GM19025 (cell line): ENCODE measurements at regions not wholly inside any gene's neighbourhood (a gene's known extent, or its start where the extent isn't known, plus 50 kb on each side); places are given as distances from the start of the nearest gene placed in this dataset.
A peak's percentile ranks its signal among the peaks of the same experiment; 100 is the strongest.

ENCODE experiments used
- ATAC-seq: cut with Tn5 transposase; IDR thresholded peaks from one replicate; pipeline ENCODE4 v1.9.1; 2021; ENCODE audit warnings: mild to moderate bottlenecking, low read depth, moderate library complexity; ENCODE audit not compliant: unreplicated experiment

DNA sequence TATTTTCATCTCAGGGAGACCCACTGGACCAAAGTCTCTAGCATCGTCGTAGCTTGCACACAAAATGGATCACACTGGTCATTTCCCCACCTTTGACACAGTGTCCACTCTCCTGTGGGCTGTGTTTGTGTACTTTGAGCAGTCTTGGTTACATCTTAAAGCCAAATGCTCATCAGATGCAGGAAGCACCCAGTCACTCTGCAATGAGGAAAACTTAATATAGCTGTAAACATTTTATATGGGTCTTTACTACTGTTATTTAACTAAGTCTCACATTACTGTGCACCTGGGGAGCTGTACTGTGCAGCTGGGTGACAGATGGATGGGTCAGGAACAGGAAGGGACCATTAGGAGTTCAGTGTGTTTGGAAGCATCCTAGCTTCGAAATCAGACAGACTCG is 109.0 kb upstream of the CXCR4 start:
- ATAC-seq = no peak

DNA sequence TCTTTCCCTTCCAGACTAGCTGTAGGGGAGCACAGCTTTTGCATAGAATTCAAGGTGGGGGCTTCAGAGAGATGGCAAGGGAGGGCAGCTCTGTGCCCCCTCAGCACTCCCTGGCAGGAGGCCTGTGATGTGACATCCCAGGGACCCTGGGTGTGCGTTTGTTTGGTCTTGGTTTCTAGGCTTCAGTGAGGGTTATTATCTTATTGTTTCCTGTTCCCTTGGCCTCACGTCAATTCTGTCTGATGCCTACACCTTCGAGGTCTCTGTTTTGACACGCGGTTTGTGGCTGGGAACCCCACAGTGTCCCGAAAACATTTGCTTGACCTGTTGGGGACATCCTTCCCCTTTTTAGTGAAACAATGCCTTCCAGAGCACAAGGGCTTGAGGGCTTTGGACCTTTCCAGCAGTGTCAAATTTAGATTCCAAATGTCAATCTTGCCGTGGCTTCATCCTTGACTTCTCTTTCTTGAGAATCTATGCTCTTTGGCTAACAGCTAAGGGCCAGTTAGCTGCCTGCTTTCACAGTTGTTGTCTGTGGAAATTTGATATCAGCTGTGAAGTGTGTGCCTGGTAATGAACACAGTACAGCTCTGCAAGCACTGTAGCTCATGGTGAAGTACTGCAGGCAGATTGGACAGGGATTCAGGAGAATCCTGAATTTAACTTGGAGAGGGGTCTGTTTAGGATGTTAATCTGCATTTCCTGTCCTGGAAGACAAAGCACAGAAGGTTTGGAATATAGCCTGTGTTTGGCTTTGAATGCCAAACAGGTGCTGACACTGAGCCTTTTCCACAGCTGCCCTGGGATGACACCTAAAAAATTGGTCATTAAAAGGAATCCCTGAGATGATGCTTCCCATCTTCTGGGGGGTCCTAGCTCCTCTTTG is 108.2 kb upstream of the CXCR4 start:
- no peak for ATAC-seq

DNA sequence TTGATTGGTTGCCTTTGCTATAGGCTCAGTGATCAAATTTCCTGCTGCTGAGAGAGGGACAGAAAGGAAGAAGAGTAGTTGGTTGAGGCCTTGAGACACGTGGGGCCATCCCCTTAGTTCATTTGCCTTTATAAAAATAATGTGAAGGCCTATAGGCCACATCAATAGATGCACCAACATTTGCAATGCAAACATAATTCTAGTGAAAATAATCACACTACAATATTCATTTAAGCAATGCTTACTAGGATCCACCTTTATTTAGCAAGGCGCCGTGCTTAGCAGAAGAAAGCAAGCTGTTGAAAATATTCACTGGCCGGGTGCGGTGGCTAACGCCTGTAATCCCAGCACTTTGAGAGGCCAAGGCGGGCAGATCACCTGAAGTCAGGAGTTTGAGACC is 105.3 kb upstream of the CXCR4 start:
- no peak for ATAC-seq

DNA sequence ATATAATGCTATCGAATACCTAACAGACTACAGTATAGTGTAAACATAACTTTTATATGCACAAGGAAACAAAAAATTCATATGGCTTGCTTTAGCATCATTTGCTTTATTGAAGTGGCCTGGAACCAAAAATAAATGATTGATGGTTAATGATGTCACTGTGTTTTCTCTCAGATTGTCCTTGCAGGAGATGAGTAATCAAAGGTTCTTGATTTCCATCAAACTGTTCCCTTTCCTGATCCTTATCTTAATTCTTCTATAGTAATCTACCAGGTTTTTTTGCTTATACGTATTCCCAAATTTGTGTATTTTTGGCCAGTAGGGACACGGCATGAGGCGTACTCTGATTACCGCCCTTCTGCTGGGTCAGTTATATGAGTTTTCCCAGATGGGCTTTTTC is 104.9 kb upstream of the CXCR4 start:
- no peak for ATAC-seq

DNA sequence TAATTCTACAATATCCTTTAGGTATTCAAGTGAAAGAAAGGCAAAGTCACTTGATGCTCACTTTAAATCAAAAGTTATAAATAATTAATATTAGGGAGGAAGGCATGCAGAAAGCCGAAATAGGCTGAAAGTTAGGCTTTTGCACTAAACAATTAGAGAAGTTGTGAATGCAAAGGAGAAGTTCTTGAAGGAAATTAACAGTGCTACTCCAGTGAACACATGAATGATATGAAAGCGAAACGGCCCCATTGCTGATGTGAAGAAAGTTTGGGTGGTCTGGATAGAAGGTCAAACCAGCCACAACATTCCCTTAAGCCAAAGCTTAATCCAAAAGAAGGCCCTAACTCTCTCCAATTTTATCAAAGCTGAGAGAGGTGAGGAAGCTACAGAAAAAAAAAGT is 103.1 kb upstream of the CXCR4 start:
- ATAC-seq = no peak

GRCh38 chr2:136219963-136220362 is 102.0 kb upstream of the CXCR4 start:
- ATAC-seq = no peak

DNA sequence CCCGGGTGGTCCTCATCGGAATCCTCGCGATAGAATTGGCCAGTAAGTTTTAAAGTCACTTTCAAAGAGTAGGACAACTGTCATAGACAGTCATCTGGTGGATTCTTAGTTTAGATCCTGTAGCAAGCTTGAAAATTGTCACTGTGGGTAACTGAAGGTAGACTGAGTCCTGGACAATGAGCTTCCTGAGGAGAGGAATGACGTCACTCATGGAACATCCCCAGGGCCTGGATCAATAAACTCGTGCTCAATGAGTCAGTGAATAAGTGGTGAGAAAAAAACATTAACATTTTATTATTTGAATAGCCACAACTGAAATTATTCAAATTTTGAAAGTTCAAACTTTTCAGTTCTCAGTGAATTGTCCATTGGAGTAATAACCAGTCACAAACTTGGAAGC is 101.4 kb upstream of the CXCR4 start:
- ATAC-seq = no peak

- ATAC-seq = no peak
These were observed 100.0 kb upstream of the CXCR4 start for GRCh38 chr2:136217996-136218395.

DNA sequence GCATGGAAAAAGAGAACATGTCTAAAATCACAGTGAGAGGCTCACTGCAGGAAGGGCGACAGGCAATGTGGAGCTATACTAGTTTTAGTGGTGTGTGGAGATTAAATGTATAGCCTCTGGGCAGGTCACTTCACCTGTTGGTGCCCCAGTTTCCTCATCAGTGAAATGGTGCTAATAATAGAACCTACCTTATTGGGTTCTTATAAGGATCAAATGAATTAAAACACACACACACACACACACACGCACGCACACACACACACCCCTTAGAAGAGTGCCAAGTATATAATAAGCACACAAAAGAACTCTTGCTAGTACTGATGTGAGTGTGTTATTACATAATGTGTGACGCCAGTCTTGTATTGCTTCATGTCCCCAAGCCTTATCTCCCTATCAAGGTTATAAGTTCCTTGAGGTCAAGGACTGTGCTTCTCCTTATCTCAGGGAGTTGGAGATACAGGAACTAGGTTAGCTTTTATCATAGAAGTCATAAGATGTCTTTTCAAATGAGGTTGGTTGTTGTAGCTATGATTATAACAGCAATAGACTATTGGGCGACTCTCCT is 98.0 kb upstream of the CXCR4 start:
- no peak for ATAC-seq

- no peak for ATAC-seq
These were observed 97.5 kb upstream of the CXCR4 start for GRCh38 chr2:136215449-136215848.

DNA sequence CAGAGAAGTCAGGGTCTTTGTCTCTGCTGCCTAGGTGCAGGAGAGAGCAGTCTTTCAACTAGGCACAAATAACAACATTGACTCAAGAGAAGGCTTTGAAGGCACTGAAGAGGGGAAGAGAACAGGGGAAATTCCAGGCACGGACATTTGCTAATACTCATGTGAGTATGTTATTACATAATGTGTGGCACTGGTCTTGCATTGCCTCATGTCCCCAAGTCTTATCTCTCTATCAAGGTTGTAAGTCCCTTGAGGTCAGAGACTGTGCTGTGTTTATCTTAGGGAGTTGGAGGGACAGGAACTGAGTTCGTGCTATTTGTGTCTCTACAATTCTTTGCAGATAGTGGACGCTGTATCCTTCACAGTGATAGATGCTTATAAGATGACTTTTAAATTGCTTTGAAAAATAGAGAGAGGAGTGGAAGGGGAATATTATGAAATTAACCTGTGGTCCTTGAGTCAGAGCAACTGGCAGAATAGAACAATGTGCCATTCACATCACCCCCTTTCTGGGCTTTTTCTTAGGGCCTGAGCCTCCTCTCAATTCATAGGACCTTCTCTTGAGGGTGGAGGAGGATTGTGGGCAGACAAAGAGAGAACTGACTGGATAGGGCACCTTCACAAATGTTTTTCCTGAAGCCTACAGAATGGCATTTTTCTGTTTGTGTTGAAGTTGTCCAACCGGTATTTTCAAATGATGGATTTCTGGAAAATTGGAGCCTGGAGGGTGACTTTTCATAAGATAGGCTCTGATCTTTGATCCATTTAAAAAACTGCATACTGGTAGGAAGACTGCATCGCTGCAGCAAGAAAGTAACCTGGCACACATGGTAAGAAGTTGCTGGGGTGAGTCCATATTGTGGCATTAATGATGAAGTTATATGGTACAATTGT is 96.6 kb upstream of the CXCR4 start:
- no peak for ATAC-seq

- no peak for ATAC-seq
These were observed 95.9 kb upstream of the CXCR4 start for GRCh38 chr2:136213836-136214235.

- ATAC-seq = peak; percentile 47
These were observed 94.8 kb upstream of the CXCR4 start for GRCh38 chr2:136212426-136213378.

DNA sequence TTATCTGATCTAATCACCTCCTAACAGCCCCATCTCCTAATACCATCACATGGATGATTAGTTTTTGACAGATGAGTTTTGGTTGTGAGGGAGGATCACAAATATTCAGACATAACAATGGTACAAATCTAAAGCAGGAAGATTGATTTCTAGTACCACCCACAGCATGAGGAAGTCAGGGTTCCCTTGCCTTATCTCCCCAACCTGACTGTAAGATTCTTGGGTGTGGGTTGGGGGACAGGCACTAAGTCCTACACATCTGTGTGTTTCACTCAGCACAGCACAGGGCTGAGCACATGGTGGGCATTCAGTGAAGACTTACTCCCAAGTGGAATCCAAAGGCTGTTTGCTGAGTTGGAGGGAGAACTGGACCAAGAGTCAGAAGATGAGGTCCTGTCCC is 93.8 kb upstream of the CXCR4 start:
- ATAC-seq = no peak

DNA sequence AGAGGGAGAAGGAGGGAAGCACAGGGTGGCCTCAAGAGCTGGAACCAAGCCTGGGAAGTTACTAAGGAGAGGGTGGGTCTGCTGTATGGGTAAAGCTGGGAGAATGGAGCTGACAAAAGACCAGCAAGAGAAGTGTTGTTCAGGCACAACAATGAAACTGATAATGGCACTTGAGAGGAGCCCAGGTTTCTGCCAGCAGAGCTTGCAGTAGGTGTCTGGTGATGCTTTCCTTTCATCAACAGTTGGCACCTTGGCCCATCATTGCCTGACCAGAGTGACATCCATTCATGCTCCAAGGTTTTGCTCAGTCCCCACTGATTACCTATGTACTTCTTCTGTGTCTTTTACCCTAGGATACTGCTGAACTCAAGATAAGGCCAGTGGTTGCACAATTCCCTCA is 92.9 kb upstream of the CXCR4 start:
- ATAC-seq = no peak

- no peak for ATAC-seq
These were observed 92.5 kb upstream of the CXCR4 start for GRCh38 chr2:136210455-136210805.

GRCh38 chr2:136209561-136210454 is 91.9 kb upstream of the CXCR4 start:
- ATAC-seq = no peak

- ATAC-seq = no peak
These were observed 90.9 kb upstream of the CXCR4 start for GRCh38 chr2:136208682-136209420.

GRCh38 chr2:136207665-136208064 is 89.7 kb upstream of the CXCR4 start:
- ATAC-seq = no peak
